Stimulated activated CD4-positive, alpha-beta T cell treated with anti-CD3 and anti-CD28 coated beads, Interleukin-4, amount 100 ng/mL, for 1 hour (primary cell): ENCODE measurements at regions not wholly inside any gene's neighbourhood (a gene's known extent, or its start where the extent isn't known, plus 50 kb on each side); places are given as distances from the start of the nearest gene placed in this dataset.
A peak's percentile ranks its signal among the peaks of the same experiment; 100 is the strongest.

Experiments used
- DNase-seq: peaks from one replicate; pipeline ENCODE4 v3.0.0-alpha.2; 2020

GRCh38 chr10:4088354-4089066, 303.5 kb upstream of the KLF6 start:
- DNase-seq: peak; percentile 26

- no peak for DNase-seq
These were observed 301.3 kb upstream of the KLF6 start for GRCh38 chr10:4086131-4086898.

GRCh38 chr10:4083509-4084003, 298.5 kb upstream of the KLF6 start:
- DNase-seq: no peak

GRCh38 chr10:4082861-4083260, 297.9 kb upstream of the KLF6 start:
- no peak for DNase-seq

GRCh38 chr10:4081685-4082111, 296.7 kb upstream of the KLF6 start:
- DNase-seq: no peak

- DNase-seq: no peak
These were observed 295.3 kb upstream of the KLF6 start for GRCh38 chr10:4080225-4080805.

- DNase-seq: no peak
These were observed 294.8 kb upstream of the KLF6 start for GRCh38 chr10:4079803-4080202.

- DNase-seq: no peak
These were observed 292.8 kb upstream of the KLF6 start for GRCh38 chr10:4077804-4078203.

- DNase-seq: no peak
These were observed 292.0 kb upstream of the KLF6 start for GRCh38 chr10:4076983-4077382.

GRCh38 chr10:4075443-4075842, 290.4 kb upstream of the KLF6 start:
- DNase-seq: no peak

- DNase-seq: no peak
These were observed 289.8 kb upstream of the KLF6 start for GRCh38 chr10:4074545-4075407.

GRCh38 chr10:4073912-4074311, 288.9 kb upstream of the KLF6 start:
- no peak for DNase-seq

GRCh38 chr10:4070921-4071660, 286.1 kb upstream of the KLF6 start:
- no peak for DNase-seq

- no peak for DNase-seq
These were observed 285.2 kb upstream of the KLF6 start for GRCh38 chr10:4070184-4070583.

- DNase-seq: no peak
These were observed 284.5 kb upstream of the KLF6 start for GRCh38 chr10:4069491-4069890.

GRCh38 chr10:4068629-4069028, 283.6 kb upstream of the KLF6 start:
- no peak for DNase-seq

- DNase-seq: no peak
These were observed 283.0 kb upstream of the KLF6 start for GRCh38 chr10:4067931-4068561.

- DNase-seq: no peak
These were observed 282.5 kb upstream of the KLF6 start for GRCh38 chr10:4067531-4067930.

- DNase-seq: no peak
These were observed 281.8 kb upstream of the KLF6 start for GRCh38 chr10:4066581-4067390.

- DNase-seq: no peak
These were observed 279.5 kb upstream of the KLF6 start for GRCh38 chr10:4064489-4064888.

- DNase-seq: no peak
These were observed 278.7 kb upstream of the KLF6 start for GRCh38 chr10:4063717-4064116.
